Peyer's patch (tissue), 4 donors: ENCODE measurements at regions not wholly inside any gene's neighbourhood (a gene's known extent, or its start where the extent isn't known, plus 50 kb on each side); places are given as distances from the start of the nearest gene placed in this dataset.

Experiments used
- DNase-seq, 3 donors: peaks; one replicate each; pipeline ENCODE4 v3.0.0-alpha.2; 2017 to 2019
- H3K27ac ChIP-seq, 4 donors: fragments of 200-600 bp; sonication (generic); one replicate each; pipeline ENCODE4 v1.5.1; 2016 to 2019
- H3K27me3 ChIP-seq, 2 donors: fragments of 200-600 bp; sonication (generic); one replicate each; pipeline ENCODE4 v1.5.1; 2019
- H3K36me3 ChIP-seq, 3 donors: fragments of 200-600 bp; sonication (generic); one replicate each; pipeline ENCODE4 v1.5.1; 2016 to 2019
- H3K4me1 ChIP-seq, 4 donors: fragments of 200-600 bp; sonication (generic); one replicate each; pipeline ENCODE4 v1.5.1; 2016 to 2019
- H3K4me3 ChIP-seq, 4 donors: fragments of 200-600 bp; sonication (generic); 1 replicate in 3 of 4; 2 replicates in 1 of 4; pipeline ENCODE4 v1.5.1; 2016 to 2019; ENCODE audit warnings: mild to moderate bottlenecking in 1 of 4
- H3K9me3 ChIP-seq, 4 donors: fragments of 200-600 bp; sonication (generic); one replicate each; pipeline ENCODE4 v1.5.1; 2016 to 2019; ENCODE audit warnings: mild to moderate bottlenecking in 1 of 4
- CTCF ChIP-seq, 6 experiments: fragments of 450-650 bp in 4 of 6; fragments of 200-600 bp in 2 of 6; sonication (generic) in 1 of 6; IDR thresholded peaks; one replicate each; pipeline ENCODE4 v1.5.1; 2017 to 2019; ENCODE audit warnings: antibody characterized with exemption in 6 of 6, mild to moderate bottlenecking in 3 of 6, moderate library complexity in 1 of 6
- POLR2A ChIP-seq, 2 donors: fragments of 450-650 bp; IDR thresholded peaks; one replicate each; pipeline ENCODE4 v1.5.1; 2017; ENCODE audit warnings: antibody characterized with exemption in 2 of 2, mild to moderate bottlenecking in 2 of 2, moderate library complexity in 2 of 2

GRCh38 chr10:129171812-129172211 lies 295.2 kb upstream of the MGMT start:
- no peaks in the 10 kb centered on the region for H3K36me3 ChIP-seq
- H3K27me3 ChIP-seq, result no peaks in the 10 kb centered on the region
- H3K27ac ChIP-seq, result no peak overlapping the region
- H3K4me3 ChIP-seq, result no peak overlapping the region
- DNase-seq, result no peak
- H3K4me1 ChIP-seq, result no peaks in the 10 kb centered on the region
- TF ChIP-seq CTCF (IDR thresholded peaks at IDR 0.05) (no peak), POLR2A (IDR thresholded peaks at IDR 0.05) (no peak)
- H3K9me3 ChIP-seq, result no peaks in the 10 kb centered on the region

- Histone ChIP-seq H3K27ac (no peak overlapping the region), H3K9me3 (no peaks in the 10 kb centered on the region), H3K4me1 (no peaks in the 10 kb centered on the region), H3K27me3 (no peaks in the 10 kb centered on the region), H3K36me3 (no peaks in the 10 kb centered on the region), H3K4me3 (no peak overlapping the region)
- DNase-seq, result no peak
- TF ChIP-seq POLR2A (IDR thresholded peaks at IDR 0.05) (no peak), CTCF (IDR thresholded peaks at IDR 0.05) (no peak)
Observed at GRCh38 chr10:129174232-129175014, 292.6 kb upstream of the MGMT start.

GRCh38 chr10:129179245-129179971 lies 287.6 kb upstream of the MGMT start:
- H3K4me3 ChIP-seq, result no peak overlapping the region
- H3K27ac ChIP-seq, result no peak overlapping the region
- DNase-seq, result no peak
- H3K36me3 ChIP-seq, result no peaks in the 10 kb centered on the region
- H3K9me3 ChIP-seq, result no peaks in the 10 kb centered on the region
- H3K4me1 ChIP-seq, result no peaks in the 10 kb centered on the region
- H3K27me3 ChIP-seq, result no peaks in the 10 kb centered on the region
- TF ChIP-seq POLR2A (IDR thresholded peaks at IDR 0.05) (no peak), CTCF (IDR thresholded peaks at IDR 0.05) (no peak)

GRCh38 chr10:129179972-129180678 lies 286.9 kb upstream of the MGMT start:
- Histone ChIP-seq H3K36me3 (no peaks in the 10 kb centered on the region), H3K4me3 (no peak overlapping the region), H3K4me1 (no peaks in the 10 kb centered on the region), H3K27ac (no peak overlapping the region), H3K9me3 (no peaks in the 10 kb centered on the region), H3K27me3 (no peaks in the 10 kb centered on the region)
- TF ChIP-seq CTCF (IDR thresholded peaks at IDR 0.05), result no peak
- no peak for TF ChIP-seq POLR2A (IDR thresholded peaks at IDR 0.05)
- no peak for DNase-seq

- H3K4me1 ChIP-seq, result no peaks in the 10 kb centered on the region
- no peak for DNase-seq
- H3K4me3 ChIP-seq, result no peak overlapping the region
- no peaks in the 10 kb centered on the region for H3K27me3 ChIP-seq
- TF ChIP-seq CTCF (IDR thresholded peaks at IDR 0.05), result no peak
- TF ChIP-seq POLR2A (IDR thresholded peaks at IDR 0.05), result no peak
- peaks cover 0 to 3% (median 0%) of the 10 kb centered on the region in 4 donors for H3K9me3 ChIP-seq
- H3K36me3 ChIP-seq, result no peaks in the 10 kb centered on the region
- no peak overlapping the region for H3K27ac ChIP-seq
Observed at GRCh38 chr10:129184196-129184595, 282.8 kb upstream of the MGMT start.
